Osteoblast (primary cell): ENCODE measurements at regions not wholly inside any gene's neighbourhood (a gene's known extent, or its start where the extent isn't known, plus 50 kb on each side); places are given as distances from the start of the nearest gene placed in this dataset.
A peak's percentile ranks its signal among the peaks of the same experiment; 100 is the strongest.

Source experiments
- DNase-seq: peaks from one replicate; pipeline ENCODE4 v3.0.0; 2011; ENCODE audit warnings: low spot score, mixed read lengths; ENCODE audit not compliant: insufficient read length; ENCODE audit errors: missing footprints
- H2AFZ ChIP-seq: 2 replicates; pipeline ENCODE4 v1.6.0; 2011; ENCODE audit warnings: mild to moderate bottlenecking, low read length
- H3K27ac ChIP-seq: 2 replicates; pipeline ENCODE4 v1.5.1; 2011; ENCODE audit warnings: mild to moderate bottlenecking, low read depth, low read length, moderate library complexity
- H3K27me3 ChIP-seq: 2 replicates; pipeline ENCODE4 v1.6.0; 2012; ENCODE audit warnings: mild to moderate bottlenecking, control low read depth, inconsistent platforms, low read length, moderate library complexity; ENCODE audit not compliant: insufficient read depth
- H3K36me3 ChIP-seq: 2 replicates; pipeline ENCODE4 v1.5.1; 2011; ENCODE audit warnings: mild to moderate bottlenecking, low read length, control low read depth, moderate library complexity; ENCODE audit not compliant: insufficient read depth
- H3K4me1 ChIP-seq: 2 replicates; pipeline ENCODE4 v1.5.1; 2011; ENCODE audit warnings: mild to moderate bottlenecking, low read length, control low read depth, moderate library complexity; ENCODE audit not compliant: insufficient read depth
- H3K4me2 ChIP-seq: 2 replicates; pipeline ENCODE4 v1.6.0; 2011; ENCODE audit warnings: mild to moderate bottlenecking, low read length; ENCODE audit not compliant: insufficient read depth
- H3K4me3 ChIP-seq: fragments of 200-600 bp; sonication (generic); 3 replicates; pipeline ENCODE4 v1.5.1; 2012; ENCODE audit warnings: mild to moderate bottlenecking, low read length, inconsistent platforms; ENCODE audit not compliant: insufficient read depth
- H3K79me2 ChIP-seq: 2 replicates; pipeline ENCODE4 v1.6.0; 2012; ENCODE audit warnings: mild to moderate bottlenecking, low read length, control low read depth, inconsistent platforms; ENCODE audit not compliant: insufficient read depth
- H3K9me3 ChIP-seq: 2 replicates; pipeline ENCODE4 v1.5.1; 2011; ENCODE audit warnings: low read depth, low read length, control low read depth
- H4K20me1 ChIP-seq: 2 replicates; pipeline ENCODE4 v1.6.0; 2012; ENCODE audit warnings: mild to moderate bottlenecking, low read length, control low read depth; ENCODE audit not compliant: insufficient read depth
- CTCF ChIP-seq: IDR thresholded peaks from 2 replicates; pipeline ENCODE4 v1.5.1; 2011; ENCODE audit warnings: mild to moderate bottlenecking, low read depth, low read length, moderate library complexity; ENCODE audit errors: extremely low read depth

GRCh38 chr4:127293496-127293895 is 339.3 kb upstream of the INTU start:
- Histone ChIP-seq H4K20me1 (no peaks in the 10 kb centered on the region), H3K36me3 (no peaks in the 10 kb centered on the region), H3K9me3 (no peaks in the 10 kb centered on the region), H3K4me3 (no peak overlapping the region), H3K27me3 (no peaks in the 10 kb centered on the region), H3K27ac (no peak overlapping the region), H2AFZ (no peak overlapping the region), H3K79me2 (no peaks in the 10 kb centered on the region), H3K4me2 (no peak overlapping the region), H3K4me1 (no peaks in the 10 kb centered on the region)
- TF ChIP-seq CTCF = no peak
- no peak for DNase-seq

- H3K27ac ChIP-seq = no peak overlapping the region
- no peak overlapping the region for H2AFZ ChIP-seq
- no peak overlapping the region for H3K4me2 ChIP-seq
Measured at GRCh38 chr4:127304356-127304755, 328.4 kb upstream of the INTU start.

GRCh38 chr4:127307996-127308395 is 324.8 kb upstream of the INTU start:
- no peaks in the 10 kb centered on the region for H3K4me1 ChIP-seq
- no peaks in the 10 kb centered on the region for H3K36me3 ChIP-seq
- no peak overlapping the region for H3K27ac ChIP-seq
- no peak overlapping the region for H2AFZ ChIP-seq
- H3K79me2 ChIP-seq = no peaks in the 10 kb centered on the region
- no peak for TF ChIP-seq CTCF
- H3K4me3 ChIP-seq = no peak overlapping the region
- no peaks in the 10 kb centered on the region for H3K27me3 ChIP-seq
- no peak overlapping the region for H3K4me2 ChIP-seq
- H4K20me1 ChIP-seq = no peaks in the 10 kb centered on the region
- no peak for DNase-seq
- H3K9me3 ChIP-seq = no peaks in the 10 kb centered on the region

More at GRCh38 chr4:127304356-127304755, 328.4 kb upstream of the INTU start:
- Histone ChIP-seq H4K20me1 (no peaks in the 10 kb centered on the region), H3K4me3 (no peak overlapping the region), H3K27me3 (no peaks in the 10 kb centered on the region), H3K9me3 (no peaks in the 10 kb centered on the region), H3K36me3 (no peaks in the 10 kb centered on the region), H3K79me2 (no peaks in the 10 kb centered on the region), H3K4me1 (no peaks in the 10 kb centered on the region)
- no peak for DNase-seq
- TF ChIP-seq CTCF = no peak

GRCh38 chr4:127309369-127310102 is 323.2 kb upstream of the INTU start:
- Histone ChIP-seq H3K4me2 (no peak overlapping the region), H3K27ac (no peak overlapping the region)

More at GRCh38 chr4:127309369-127310102, 323.2 kb upstream of the INTU start:
- Histone ChIP-seq H2AFZ (peak overlapping the region; percentile 42), H3K4me1 (no peaks in the 10 kb centered on the region), H3K27me3 (no peaks in the 10 kb centered on the region), H4K20me1 (no peaks in the 10 kb centered on the region), H3K4me3 (no peak overlapping the region), H3K9me3 (no peaks in the 10 kb centered on the region), H3K36me3 (no peaks in the 10 kb centered on the region), H3K79me2 (no peaks in the 10 kb centered on the region)
- TF ChIP-seq CTCF = no peak
- DNase-seq = no peak
